ENCODE measurements at regions not wholly inside any gene's neighbourhood (a gene's known extent, or its start where the extent isn't known, plus 50 kb on each side); places are given as distances from the start of the nearest gene placed in this dataset.

DNA sequence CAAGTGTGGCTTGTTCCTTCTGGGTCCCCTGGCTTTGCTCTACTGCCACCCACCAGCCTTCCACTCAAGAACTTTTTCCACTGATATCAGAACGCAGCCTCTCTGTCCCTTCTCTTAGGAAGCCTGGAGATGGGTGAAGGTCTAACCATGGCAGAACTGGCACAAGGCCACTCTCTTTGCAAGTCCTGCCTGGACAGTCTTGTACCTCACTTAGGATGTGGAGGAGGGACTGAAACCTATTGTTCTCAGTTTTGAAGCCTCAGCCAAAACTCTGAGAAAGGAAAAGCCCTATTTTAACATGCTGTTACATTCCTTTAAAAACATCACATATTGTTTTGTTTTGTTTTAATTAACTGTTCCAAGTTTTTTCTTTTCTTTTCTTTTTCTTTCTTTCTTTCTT, 58.9 kb upstream of the NCOA1 start:
- no peak overlapping the region for H3K27ac ChIP-seq (replicated peaks)
- H3K27me3 ChIP-seq (ENCODE audit: insufficient read depth, poor library complexity, severe bottlenecking): no peaks in the 10 kb centered on the region
- DNase-seq (ENCODE audit: low read depth in 1 of 2, low spot score in 1 of 2): no peak
- no peak for TF ChIP-seq SPI1 (IDR thresholded peaks at IDR 0.05; ENCODE audit: borderline replicate concordance, low read depth)
- TF ChIP-seq, protein P1, sequence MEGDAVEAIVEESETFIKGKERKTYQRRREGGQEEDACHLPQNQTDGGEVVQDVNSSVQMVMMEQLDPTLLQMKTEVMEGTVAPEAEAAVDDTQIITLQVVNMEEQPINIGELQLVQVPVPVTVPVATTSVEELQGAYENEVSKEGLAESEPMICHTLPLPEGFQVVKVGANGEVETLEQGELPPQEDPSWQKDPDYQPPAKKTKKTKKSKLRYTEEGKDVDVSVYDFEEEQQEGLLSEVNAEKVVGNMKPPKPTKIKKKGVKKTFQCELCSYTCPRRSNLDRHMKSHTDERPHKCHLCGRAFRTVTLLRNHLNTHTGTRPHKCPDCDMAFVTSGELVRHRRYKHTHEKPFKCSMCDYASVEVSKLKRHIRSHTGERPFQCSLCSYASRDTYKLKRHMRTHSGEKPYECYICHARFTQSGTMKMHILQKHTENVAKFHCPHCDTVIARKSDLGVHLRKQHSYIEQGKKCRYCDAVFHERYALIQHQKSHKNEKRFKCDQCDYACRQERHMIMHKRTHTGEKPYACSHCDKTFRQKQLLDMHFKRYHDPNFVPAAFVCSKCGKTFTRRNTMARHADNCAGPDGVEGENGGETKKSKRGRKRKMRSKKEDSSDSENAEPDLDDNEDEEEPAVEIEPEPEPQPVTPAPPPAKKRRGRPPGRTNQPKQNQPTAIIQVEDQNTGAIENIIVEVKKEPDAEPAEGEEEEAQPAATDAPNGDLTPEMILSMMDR (IDR thresholded peaks at IDR 0.05; ENCODE audit: insufficient read depth, low read length): no peak
- TF ChIP-seq GABPA (IDR thresholded peaks at IDR 0.05; ENCODE audit: low read depth): no peak
- TF ChIP-seq, protein P2, sequence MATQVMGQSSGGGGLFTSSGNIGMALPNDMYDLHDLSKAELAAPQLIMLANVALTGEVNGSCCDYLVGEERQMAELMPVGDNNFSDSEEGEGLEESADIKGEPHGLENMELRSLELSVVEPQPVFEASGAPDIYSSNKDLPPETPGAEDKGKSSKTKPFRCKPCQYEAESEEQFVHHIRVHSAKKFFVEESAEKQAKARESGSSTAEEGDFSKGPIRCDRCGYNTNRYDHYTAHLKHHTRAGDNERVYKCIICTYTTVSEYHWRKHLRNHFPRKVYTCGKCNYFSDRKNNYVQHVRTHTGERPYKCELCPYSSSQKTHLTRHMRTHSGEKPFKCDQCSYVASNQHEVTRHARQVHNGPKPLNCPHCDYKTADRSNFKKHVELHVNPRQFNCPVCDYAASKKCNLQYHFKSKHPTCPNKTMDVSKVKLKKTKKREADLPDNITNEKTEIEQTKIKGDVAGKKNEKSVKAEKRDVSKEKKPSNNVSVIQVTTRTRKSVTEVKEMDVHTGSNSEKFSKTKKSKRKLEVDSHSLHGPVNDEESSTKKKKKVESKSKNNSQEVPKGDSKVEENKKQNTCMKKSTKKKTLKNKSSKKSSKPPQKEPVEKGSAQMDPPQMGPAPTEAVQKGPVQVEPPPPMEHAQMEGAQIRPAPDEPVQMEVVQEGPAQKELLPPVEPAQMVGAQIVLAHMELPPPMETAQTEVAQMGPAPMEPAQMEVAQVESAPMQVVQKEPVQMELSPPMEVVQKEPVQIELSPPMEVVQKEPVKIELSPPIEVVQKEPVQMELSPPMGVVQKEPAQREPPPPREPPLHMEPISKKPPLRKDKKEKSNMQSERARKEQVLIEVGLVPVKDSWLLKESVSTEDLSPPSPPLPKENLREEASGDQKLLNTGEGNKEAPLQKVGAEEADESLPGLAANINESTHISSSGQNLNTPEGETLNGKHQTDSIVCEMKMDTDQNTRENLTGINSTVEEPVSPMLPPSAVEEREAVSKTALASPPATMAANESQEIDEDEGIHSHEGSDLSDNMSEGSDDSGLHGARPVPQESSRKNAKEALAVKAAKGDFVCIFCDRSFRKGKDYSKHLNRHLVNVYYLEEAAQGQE (IDR thresholded peaks at IDR 0.05; ENCODE audit: insufficient replicate concordance, low read depth): no peak
- TF ChIP-seq POLR2AphosphoS5 (IDR thresholded peaks at IDR 0.05; ENCODE audit: low read depth): no peak
- H3K4me3 ChIP-seq (replicated peaks; ENCODE audit: insufficient read depth, low read length): no peak overlapping the region

DNA sequence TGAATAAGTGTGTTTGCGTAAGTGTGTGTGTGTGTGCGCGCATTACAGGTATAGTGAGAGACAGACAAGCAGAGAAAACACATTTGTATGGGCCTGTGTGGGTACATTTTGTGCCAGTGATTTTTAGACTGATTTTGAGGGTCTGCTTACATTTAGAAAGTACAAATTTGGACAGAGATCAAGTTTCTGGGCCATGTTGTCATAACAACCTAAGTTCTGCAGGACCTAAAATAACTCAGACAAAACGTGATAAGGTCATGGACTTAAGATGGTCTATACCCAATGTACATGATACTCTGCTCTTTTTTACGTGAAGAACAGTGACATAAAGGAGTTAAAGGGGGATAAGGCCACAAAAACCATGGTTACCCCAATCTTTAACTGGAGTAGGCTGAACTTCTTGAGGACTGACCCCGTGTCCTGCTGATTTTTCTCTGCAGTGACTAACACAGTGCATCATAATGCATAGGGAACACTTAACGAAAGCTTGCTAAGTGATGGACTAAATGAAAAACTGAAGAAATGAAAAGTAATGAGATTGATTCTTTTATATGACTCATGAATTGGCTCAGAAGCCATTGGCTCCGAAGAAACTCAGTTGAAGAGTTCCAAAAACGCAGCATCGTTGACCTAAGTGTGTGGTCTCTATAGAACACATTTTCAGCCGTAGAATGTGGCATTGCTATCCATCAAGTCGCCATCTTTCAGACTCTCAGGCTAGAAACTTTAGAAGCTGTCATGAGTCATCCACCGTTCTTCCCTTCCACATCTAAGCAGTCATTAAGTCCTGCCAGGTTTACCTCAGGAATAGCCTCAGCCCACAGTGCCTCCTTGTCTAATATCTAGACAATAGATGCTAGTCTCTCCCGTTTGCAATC, 61.6 kb upstream of the NCOA1 start:
- Histone ChIP-seq H3K27ac (replicated peaks) (no peak overlapping the region), H3K27me3 (ENCODE audit: insufficient read depth, poor library complexity, severe bottlenecking) (no peaks in the 10 kb centered on the region), H3K4me3 (replicated peaks; ENCODE audit: insufficient read depth, low read length) (no peak overlapping the region)
- DNase-seq (ENCODE audit: low read depth in 1 of 2, low spot score in 1 of 2): no peak
- TF ChIP-seq, protein P2 (IDR thresholded peaks at IDR 0.05; ENCODE audit: insufficient replicate concordance, low read depth): no peak
- TF ChIP-seq, protein P1 (IDR thresholded peaks at IDR 0.05; ENCODE audit: insufficient read depth, low read length): no peak
- TF ChIP-seq POLR2AphosphoS5 (IDR thresholded peaks at IDR 0.05; ENCODE audit: low read depth) (no peak), SPI1 (IDR thresholded peaks at IDR 0.05; ENCODE audit: borderline replicate concordance, low read depth) (no peak), GABPA (IDR thresholded peaks at IDR 0.05; ENCODE audit: low read depth) (no peak)

DNA sequence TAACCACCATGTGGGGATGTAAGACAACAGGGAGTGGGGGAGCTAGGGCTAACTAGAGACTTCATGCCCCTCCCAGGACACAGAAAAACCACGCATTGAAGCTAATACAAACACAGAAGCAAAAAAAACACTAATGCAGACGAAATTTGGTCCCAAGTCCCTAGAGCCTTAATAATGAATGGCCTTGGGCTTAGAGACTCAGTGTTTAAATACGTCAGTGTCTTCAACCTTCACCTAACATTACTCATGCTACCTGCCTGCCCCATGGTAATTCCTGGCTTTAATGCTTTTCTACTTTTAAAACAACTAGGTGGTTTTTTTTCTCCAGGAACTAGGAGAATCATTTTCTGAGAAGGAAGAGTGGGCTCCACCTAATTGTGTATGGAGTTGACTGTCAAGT, 64.1 kb upstream of the ITSN2 start:
- H3K27ac ChIP-seq (replicated peaks): no peak overlapping the region

More for the DNA sequence above, 64.1 kb upstream of the ITSN2 start:
- no peak for DNase-seq (ENCODE audit: low read depth in 1 of 2, low spot score in 1 of 2)
- TF ChIP-seq GABPA (IDR thresholded peaks at IDR 0.05; ENCODE audit: low read depth) (no peak), POLR2AphosphoS5 (IDR thresholded peaks at IDR 0.05; ENCODE audit: low read depth) (no peak), SPI1 (IDR thresholded peaks at IDR 0.05; ENCODE audit: borderline replicate concordance, low read depth) (no peak)
- TF ChIP-seq, protein P2 (IDR thresholded peaks at IDR 0.05; ENCODE audit: insufficient replicate concordance, low read depth): no peak
- TF ChIP-seq, protein P1 (IDR thresholded peaks at IDR 0.05; ENCODE audit: insufficient read depth, low read length): no peak
- H3K27me3 ChIP-seq (ENCODE audit: insufficient read depth, poor library complexity, severe bottlenecking): no peaks in the 10 kb centered on the region
- no peak overlapping the region for H3K4me3 ChIP-seq (replicated peaks; ENCODE audit: insufficient read depth, low read length)
